GM19468 (cell line): ENCODE measurements at regions not wholly inside any gene's neighbourhood (a gene's known extent, or its start where the extent isn't known, plus 50 kb on each side); places are given as distances from the start of the nearest gene placed in this dataset.

Source experiments
- ATAC-seq: cut with Tn5 transposase; IDR thresholded peaks from one replicate; pipeline ENCODE4 v1.9.1; 2021; ENCODE audit warnings: mild to moderate bottlenecking, moderate library complexity, moderate number of reproducible peaks; ENCODE audit not compliant: unreplicated experiment; ENCODE audit errors: extremely low read depth

DNA sequence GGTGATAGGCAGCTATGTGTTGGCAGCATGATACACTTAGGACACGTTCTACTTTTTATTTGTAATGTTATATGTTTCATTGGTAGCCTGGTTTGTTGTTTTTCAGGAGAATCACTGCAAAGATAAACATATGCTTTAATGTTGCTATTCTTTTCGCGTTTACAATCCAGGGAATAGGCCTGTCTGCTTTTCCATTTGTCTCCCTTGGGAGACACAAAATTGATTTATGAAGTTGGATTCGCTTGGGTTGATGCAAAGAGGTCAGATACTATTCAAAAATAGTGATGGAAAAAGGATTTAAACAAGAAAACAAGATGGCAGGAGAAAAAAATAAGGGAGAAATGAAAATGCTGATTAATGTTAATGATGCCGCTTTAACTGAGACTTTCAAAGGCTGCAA lies 179.5 kb upstream of the SOX4 start:
- no peak for ATAC-seq

GRCh38 chr6:21420146-21420878 lies 173.2 kb upstream of the SOX4 start:
- ATAC-seq, result no peak

GRCh38 chr6:21420926-21421325 lies 172.6 kb upstream of the SOX4 start:
- ATAC-seq, result no peak

- no peak for ATAC-seq
Measured at GRCh38 chr6:21423106-21423854, 170.3 kb upstream of the SOX4 start.

- no peak for ATAC-seq
Measured at GRCh38 chr6:21426841-21427490, 166.6 kb upstream of the SOX4 start.

GRCh38 chr6:21429291-21429690 lies 164.3 kb upstream of the SOX4 start:
- ATAC-seq, result no peak

GRCh38 chr6:21431526-21431925 lies 162.0 kb upstream of the SOX4 start:
- no peak for ATAC-seq

- ATAC-seq, result no peak
Measured at GRCh38 chr6:21436625-21437024, 156.9 kb upstream of the SOX4 start.

DNA sequence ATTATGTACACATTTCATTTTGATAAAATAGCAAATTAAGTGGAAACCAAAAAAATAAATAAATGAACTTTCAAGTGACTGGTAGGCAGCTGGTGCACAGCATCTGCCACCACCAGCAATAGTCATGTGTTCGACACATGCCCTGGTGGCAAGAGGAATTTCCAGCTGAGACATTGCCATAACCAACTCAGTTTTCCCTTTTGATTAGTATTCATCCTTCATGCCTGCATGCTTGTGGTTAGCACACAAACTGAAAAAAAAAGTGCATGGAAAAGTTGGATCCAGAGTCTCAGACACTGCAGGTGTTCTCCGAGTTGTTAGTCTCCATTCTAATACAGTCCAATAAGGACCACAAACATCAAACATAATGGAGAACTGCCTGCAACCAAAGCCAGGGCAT lies 156.0 kb upstream of the SOX4 start:
- no peak for ATAC-seq

DNA sequence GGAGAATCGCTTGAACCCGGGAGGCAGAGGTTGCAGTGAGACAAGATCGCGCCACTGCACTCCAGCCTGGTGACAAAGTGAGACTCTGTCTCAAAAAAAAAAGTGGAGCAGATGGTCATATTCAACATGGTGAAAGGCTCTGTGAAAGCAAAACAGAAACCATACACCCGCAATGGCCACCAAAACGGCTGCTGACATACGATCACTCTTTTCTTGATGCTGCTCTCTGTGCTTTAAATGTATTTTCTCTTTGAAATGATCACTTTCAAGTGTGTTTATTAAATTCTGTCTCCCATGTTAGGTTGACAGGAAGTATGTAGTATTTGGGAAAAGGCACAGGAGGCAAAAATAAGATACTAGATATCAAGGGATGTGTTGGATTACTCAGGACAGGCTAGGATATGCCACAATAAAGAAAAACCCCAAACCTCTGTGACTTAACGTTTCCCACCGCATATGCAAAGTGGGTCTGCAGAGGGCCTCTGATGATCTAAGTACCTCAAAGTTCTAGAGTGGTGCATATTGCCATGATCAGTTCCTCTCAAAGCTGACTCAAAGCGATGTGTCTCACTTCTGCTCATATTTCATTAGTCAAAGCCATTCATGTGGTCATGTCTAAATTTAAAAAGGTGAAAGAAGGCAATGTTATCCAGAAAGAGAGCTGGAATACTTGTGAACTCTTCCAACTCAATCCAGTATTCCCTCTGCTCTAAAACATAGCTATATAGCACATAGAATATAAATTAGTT lies 155.1 kb upstream of the SOX4 start:
- ATAC-seq, result peak; percentile 97

GRCh38 chr6:21438986-21439352 lies 154.6 kb upstream of the SOX4 start:
- peak; percentile 25 for ATAC-seq

DNA sequence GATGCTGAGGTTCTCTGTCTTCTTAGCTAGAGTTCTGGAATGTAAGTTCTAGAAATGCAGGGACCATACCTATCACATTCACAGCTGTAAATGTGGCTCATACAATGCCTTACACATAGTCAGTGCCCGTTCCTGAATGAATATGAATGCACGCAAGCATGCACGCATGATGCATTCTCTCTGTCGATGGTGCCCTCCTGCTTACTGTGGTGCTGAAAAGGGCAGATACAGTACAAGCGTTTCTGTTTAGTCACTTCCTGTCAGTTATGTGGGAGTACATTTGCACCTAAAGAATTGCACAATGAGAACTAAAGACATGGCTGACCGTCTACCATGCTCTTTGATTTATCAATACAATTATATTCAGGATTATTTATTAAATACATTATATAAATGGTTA lies 152.2 kb upstream of the SOX4 start:
- no peak for ATAC-seq

GRCh38 chr6:21442874-21443273 lies 150.7 kb upstream of the SOX4 start:
- no peak for ATAC-seq

GRCh38 chr6:21444711-21445260 lies 148.8 kb upstream of the SOX4 start:
- ATAC-seq, result no peak

DNA sequence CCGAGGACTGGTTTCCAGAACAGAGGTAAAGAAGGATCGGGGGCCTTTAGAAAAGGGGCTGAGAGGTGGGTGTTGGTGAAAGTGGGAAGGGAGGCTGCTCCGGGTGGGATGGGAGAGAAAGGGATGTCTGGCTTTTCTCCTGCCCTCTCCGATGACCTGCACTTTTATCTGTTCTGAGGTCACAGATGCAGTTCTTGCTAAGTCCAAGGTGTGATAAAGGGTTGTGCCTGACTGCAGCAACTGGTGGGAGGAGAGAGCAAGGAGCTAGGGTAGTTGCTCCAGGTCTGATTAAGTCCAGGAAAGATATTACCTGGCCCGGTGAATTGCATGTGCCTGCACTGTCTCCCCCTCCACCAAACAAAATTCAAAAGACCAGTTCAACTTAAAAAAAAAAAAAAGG lies 145.6 kb upstream of the SOX4 start:
- ATAC-seq, result no peak

- ATAC-seq, result no peak
Measured at GRCh38 chr6:21448485-21449109, 145.0 kb upstream of the SOX4 start.

DNA sequence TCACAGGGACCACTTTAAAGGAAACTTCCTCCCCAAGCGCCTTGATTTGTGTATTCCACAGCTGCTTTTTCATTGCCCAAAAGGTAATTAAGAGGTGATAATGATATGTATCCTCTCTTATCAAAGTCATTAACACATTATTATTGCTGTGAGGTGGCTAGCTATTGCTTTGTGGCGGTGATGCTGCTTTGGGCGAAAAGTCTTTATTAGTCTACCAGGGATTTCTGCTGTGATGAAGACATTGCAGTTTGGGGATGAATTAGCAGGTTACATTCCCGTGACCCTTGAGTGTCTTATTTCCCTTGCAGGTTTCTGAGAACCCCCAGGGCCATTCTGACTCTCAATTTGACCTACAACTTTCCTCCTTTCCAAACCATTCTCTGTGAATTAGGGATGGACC lies 143.4 kb upstream of the SOX4 start:
- no peak for ATAC-seq

- no peak for ATAC-seq
Measured at GRCh38 chr6:21450628-21451027, 142.9 kb upstream of the SOX4 start.

GRCh38 chr6:21451546-21452013 lies 142.0 kb upstream of the SOX4 start:
- ATAC-seq, result no peak

DNA sequence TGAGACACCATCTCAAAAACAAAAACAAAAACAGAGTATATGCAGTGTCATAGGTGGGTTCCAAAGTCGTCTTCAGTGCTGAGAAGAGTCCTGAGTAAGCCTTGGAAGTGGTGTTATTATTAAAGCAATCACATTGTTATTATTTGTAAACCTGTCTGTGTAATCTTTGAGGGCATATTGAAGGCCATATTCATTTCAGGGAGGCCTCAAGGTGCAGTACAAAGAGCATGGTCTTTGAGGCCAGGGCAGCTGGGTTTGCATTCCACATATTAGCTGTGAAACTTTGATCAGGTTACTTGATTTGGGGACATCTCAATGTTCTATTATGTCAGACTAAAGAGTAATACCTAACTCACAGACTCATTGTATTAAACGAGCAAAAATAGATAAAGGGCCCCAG lies 139.3 kb upstream of the SOX4 start:
- ATAC-seq, result no peak
